ENCODE measurements at regions not wholly inside any gene's neighbourhood (a gene's known extent, or its start where the extent isn't known, plus 50 kb on each side); places are given as distances from the start of the nearest gene placed in this dataset.
A peak's percentile ranks its signal among the peaks of the same experiment; 100 is the strongest.

DNA sequence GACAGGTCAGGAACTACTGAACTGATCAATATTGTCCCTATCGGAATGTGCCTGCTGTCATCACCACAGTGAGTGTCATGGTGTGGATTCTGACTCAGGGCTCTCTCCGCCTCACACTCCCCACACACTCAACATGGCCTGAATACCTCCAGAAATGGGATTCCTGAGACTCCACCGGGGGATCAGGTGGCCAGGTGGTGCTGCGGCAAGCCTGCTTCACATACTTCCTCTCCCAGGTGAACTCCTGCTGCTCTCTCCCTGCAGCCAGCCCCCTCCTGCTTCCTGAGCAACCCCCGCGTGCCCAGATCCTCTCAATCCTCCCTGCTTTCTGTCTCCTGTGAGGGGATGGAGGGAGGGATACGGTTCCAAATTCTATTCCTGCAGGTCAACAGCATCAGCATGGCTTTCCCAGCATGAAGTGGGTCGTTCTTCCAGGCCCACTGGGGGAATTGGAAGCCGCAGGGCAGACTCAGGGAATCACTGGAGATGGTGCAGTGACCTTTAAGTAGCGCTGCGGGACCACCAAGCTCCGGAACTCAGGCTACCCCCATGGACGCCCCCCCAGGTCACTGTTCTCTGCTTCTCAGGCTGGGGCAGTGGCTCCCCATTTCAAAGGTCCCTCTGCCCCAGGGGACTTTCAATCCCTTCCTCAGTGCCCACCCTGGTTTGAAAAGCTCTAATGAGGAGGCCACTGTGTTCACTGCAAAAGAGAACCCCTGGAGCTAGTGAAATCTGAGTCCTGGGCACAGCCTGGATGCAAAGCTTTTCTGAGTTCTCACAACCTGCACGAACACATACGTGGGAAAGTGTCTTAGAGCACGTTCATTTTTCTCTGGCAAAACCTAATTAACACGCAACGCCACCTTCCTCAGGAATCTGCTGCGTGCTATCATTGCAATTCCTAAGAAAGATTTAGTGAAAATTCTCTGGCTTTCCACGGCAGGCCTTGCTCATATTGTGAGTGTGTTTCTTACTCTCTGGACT is 168.4 kb downstream of the ZFP36L2 start:
- no peaks in the 10 kb centered on the region for H4K20me1 ChIP-seq (ENCODE audit: control insufficient read depth, extremely low read depth, insufficient read depth, low read length)
- H3K9me1 ChIP-seq (ENCODE audit: control insufficient read depth, extremely low read depth, insufficient read depth, low read length), result no peaks in the 10 kb centered on the region
- no peaks in the 10 kb centered on the region for H3K36me3 ChIP-seq (ENCODE audit: control insufficient read depth in 2 of 2, extremely low read depth in 1 of 2, insufficient read depth in 2 of 2, low read length in 2 of 2)
- H3K9me3 ChIP-seq (ENCODE audit: control insufficient read depth, low read depth, low read length), result peaks cover 2% of the 10 kb centered on the region
- DNase-seq (ENCODE audit: low read depth, low spot score), result no peak
- no peak for FAIRE-seq
- no peak overlapping the region for H3K4me3 ChIP-seq (ENCODE audit: control insufficient read depth in 2 of 3, extremely low read depth in 1 of 3, insufficient read depth in 2 of 3, low read depth in 1 of 3, low read length in 3 of 3)
- H3K9ac ChIP-seq (ENCODE audit: control insufficient read depth, extremely low read depth, insufficient read depth, low read length), result no peak overlapping the region
- no peak for TF ChIP-seq EZH2 (IDR thresholded peaks at IDR 0.05; ENCODE audit: low read length)
- TF ChIP-seq, protein P1, sequence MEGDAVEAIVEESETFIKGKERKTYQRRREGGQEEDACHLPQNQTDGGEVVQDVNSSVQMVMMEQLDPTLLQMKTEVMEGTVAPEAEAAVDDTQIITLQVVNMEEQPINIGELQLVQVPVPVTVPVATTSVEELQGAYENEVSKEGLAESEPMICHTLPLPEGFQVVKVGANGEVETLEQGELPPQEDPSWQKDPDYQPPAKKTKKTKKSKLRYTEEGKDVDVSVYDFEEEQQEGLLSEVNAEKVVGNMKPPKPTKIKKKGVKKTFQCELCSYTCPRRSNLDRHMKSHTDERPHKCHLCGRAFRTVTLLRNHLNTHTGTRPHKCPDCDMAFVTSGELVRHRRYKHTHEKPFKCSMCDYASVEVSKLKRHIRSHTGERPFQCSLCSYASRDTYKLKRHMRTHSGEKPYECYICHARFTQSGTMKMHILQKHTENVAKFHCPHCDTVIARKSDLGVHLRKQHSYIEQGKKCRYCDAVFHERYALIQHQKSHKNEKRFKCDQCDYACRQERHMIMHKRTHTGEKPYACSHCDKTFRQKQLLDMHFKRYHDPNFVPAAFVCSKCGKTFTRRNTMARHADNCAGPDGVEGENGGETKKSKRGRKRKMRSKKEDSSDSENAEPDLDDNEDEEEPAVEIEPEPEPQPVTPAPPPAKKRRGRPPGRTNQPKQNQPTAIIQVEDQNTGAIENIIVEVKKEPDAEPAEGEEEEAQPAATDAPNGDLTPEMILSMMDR (optimal IDR thresholded peaks at IDR 0.05 in 1 of 3, IDR thresholded peaks at IDR 0.05 in 1 of 3, conservative IDR thresholded peaks at IDR 0.05 in 1 of 3; ENCODE audit: extremely low read depth in 1 of 3, insufficient read depth in 2 of 3, low read length in 3 of 3), result no peak
- H3K79me2 ChIP-seq (ENCODE audit: control insufficient read depth, insufficient read depth, low read length), result no peaks in the 10 kb centered on the region
- no peak overlapping the region for H3K4me2 ChIP-seq (ENCODE audit: control insufficient read depth, extremely low read depth, insufficient read depth, low read depth, low read length)
- no peaks in the 10 kb centered on the region for H3K27me3 ChIP-seq (ENCODE audit: control insufficient read depth, extremely low read depth, insufficient read depth, low read length)
- no peak overlapping the region for H2AFZ ChIP-seq (ENCODE audit: control insufficient read depth, low read length)
- H3K27ac ChIP-seq (ENCODE audit: control insufficient read depth, insufficient read depth, low read length), result no peak overlapping the region
- peaks cover 26% of the 10 kb centered on the region for H3K4me1 ChIP-seq (ENCODE audit: control insufficient read depth, extremely low read depth, insufficient read depth, low read length)
- dilution Hi-C loops (cut with MboI; ENCODE audit: extremely low pct_ligation_motif_present, low sequenced_read_pairs), result no loop called here

DNA sequence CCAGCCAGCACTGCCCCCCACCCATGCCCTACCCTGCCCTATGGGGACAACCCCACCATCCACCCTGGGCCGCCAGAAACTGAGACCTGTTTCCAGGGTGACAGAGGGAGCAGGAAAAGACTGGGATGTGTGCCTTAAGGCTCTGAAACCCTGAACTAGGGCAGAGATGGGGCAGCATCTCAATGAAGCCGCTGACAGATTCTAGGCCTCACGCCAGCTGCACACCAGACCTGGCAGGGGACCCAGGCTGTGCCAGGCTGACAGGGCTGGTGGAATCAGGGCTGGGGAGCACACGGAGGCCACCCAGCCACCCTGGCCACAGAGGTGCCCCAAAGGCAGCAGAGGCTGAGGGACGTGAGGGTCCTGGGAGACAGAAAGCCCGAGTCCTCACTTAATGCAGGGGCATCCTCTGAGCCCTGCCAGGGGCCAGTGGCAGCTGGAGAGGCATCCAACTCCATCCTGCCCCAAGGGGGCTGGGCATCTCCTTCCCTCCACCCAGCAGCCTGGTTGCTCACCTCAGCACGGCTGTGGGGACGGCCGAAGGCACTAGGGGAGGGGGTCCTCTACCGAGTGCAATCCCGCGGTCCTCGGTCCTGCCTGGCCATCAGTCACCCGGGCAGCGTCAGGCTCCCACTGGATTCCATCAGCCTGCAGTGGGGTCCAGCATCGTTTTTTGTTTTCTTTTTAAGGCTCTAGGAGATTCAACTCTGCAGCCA is 169.2 kb downstream of the ZFP36L2 start:
- no peaks in the 10 kb centered on the region for H4K20me1 ChIP-seq (ENCODE audit: control insufficient read depth, extremely low read depth, insufficient read depth, low read length)
- no peak for TF ChIP-seq EZH2 (IDR thresholded peaks at IDR 0.05; ENCODE audit: low read length)
- TF ChIP-seq, protein P1 (optimal IDR thresholded peaks at IDR 0.05 in 1 of 3, IDR thresholded peaks at IDR 0.05 in 1 of 3, conservative IDR thresholded peaks at IDR 0.05 in 1 of 3; ENCODE audit: extremely low read depth in 1 of 3, insufficient read depth in 2 of 3, low read length in 3 of 3), result no peak
- H3K36me3 ChIP-seq (ENCODE audit: control insufficient read depth in 2 of 2, extremely low read depth in 1 of 2, insufficient read depth in 2 of 2, low read length in 2 of 2), result no peaks in the 10 kb centered on the region
- no peaks in the 10 kb centered on the region for H3K79me2 ChIP-seq (ENCODE audit: control insufficient read depth, insufficient read depth, low read length)
- peaks cover 2% of the 10 kb centered on the region for H3K9me3 ChIP-seq (ENCODE audit: control insufficient read depth, low read depth, low read length)
- H3K4me2 ChIP-seq (ENCODE audit: control insufficient read depth, extremely low read depth, insufficient read depth, low read depth, low read length), result no peak overlapping the region
- H3K9me1 ChIP-seq (ENCODE audit: control insufficient read depth, extremely low read depth, insufficient read depth, low read length), result no peaks in the 10 kb centered on the region
- H3K4me1 ChIP-seq (ENCODE audit: control insufficient read depth, extremely low read depth, insufficient read depth, low read length), result peaks cover 35% of the 10 kb centered on the region
- no peak overlapping the region for H3K4me3 ChIP-seq (ENCODE audit: control insufficient read depth in 2 of 3, extremely low read depth in 1 of 3, insufficient read depth in 2 of 3, low read depth in 1 of 3, low read length in 3 of 3)
- dilution Hi-C loops (cut with MboI; ENCODE audit: extremely low pct_ligation_motif_present, low sequenced_read_pairs), result no loop called here
- H3K27ac ChIP-seq (ENCODE audit: control insufficient read depth, insufficient read depth, low read length), result no peak overlapping the region
- DNase-seq (ENCODE audit: low read depth, low spot score) (no peak), FAIRE-seq (no peak)
- H2AFZ ChIP-seq (ENCODE audit: control insufficient read depth, low read length), result no peak overlapping the region
- H3K9ac ChIP-seq (ENCODE audit: control insufficient read depth, extremely low read depth, insufficient read depth, low read length), result peak overlapping the region; percentile 13
- H3K27me3 ChIP-seq (ENCODE audit: control insufficient read depth, extremely low read depth, insufficient read depth, low read length), result no peaks in the 10 kb centered on the region

Measured in keratinocyte (primary cell).